Loucy (cell line): ENCODE measurements at regions not wholly inside any gene's neighbourhood (a gene's known extent, or its start where the extent isn't known, plus 50 kb on each side); places are given as distances from the start of the nearest gene placed in this dataset.
A peak's percentile ranks its signal among the peaks of the same experiment; 100 is the strongest.

Experiments
- H2AFZ ChIP-seq: fragments of 200-600 bp; sonication (generic); 2 replicates; pipeline ENCODE4 v1.6.0; 2016; ENCODE audit warnings: antibody characterized with exemption, mild to moderate bottlenecking, low read length, moderate library complexity
- H3F3A ChIP-seq: fragments of 200-600 bp; 2 replicates; pipeline ENCODE4 v1.6.0; 2016; ENCODE audit warnings: antibody characterized with exemption, low read depth, mild to moderate bottlenecking
- H3K27me3 ChIP-seq: fragments of 200-600 bp; sonication (generic); 2 replicates; pipeline ENCODE4 v1.6.1; 2014; ENCODE audit warnings: low read length, mild to moderate bottlenecking; ENCODE audit not compliant: insufficient read depth, poor library complexity, severe bottlenecking
- H3K36me3 ChIP-seq: fragments of 200-600 bp; sonication (generic); 2 replicates; pipeline ENCODE4 v1.6.1; 2016; ENCODE audit warnings: low read length; ENCODE audit not compliant: insufficient read depth
- H3K4me1 ChIP-seq: fragments of 200-600 bp; sonication (generic); 2 replicates; pipeline ENCODE4 v1.5.1; 2014; ENCODE audit warnings: low read length, mild to moderate bottlenecking; ENCODE audit not compliant: insufficient read depth, poor library complexity, severe bottlenecking
- H3K4me2 ChIP-seq: fragments of 200-600 bp; sonication (generic); 2 replicates; pipeline ENCODE4 v1.6.0; 2014; ENCODE audit warnings: antibody characterized with exemption, low read length, low read depth, mild to moderate bottlenecking; ENCODE audit not compliant: poor library complexity, severe bottlenecking
- H3K4me3 ChIP-seq: fragments of 200-600 bp; sonication (generic); 2 replicates; pipeline ENCODE4 v1.5.1; 2014; ENCODE audit warnings: low read length, mild to moderate bottlenecking, mixed read lengths; ENCODE audit not compliant: poor library complexity, severe bottlenecking
- H3K79me2 ChIP-seq: fragments of 200-600 bp; sonication (generic); 2 replicates; pipeline ENCODE4 v1.6.1; 2014; ENCODE audit warnings: low read length; ENCODE audit not compliant: insufficient read depth
- H3K9ac ChIP-seq: fragments of 200-600 bp; sonication (generic); 2 replicates; pipeline ENCODE4 v1.6.0; 2014; ENCODE audit warnings: mild to moderate bottlenecking, low read depth, low read length, moderate library complexity; ENCODE audit not compliant: poor library complexity, severe bottlenecking
- H3K9me2 ChIP-seq: fragments of 200-600 bp; sonication (generic); replicated peaks from 2 replicates; pipeline ENCODE4 v1.6.1; 2016; ENCODE audit warnings: low read depth, low read length, mixed read lengths
- H3K9me3 ChIP-seq: fragments of 200-600 bp; sonication (generic); 2 replicates; pipeline ENCODE4 v1.6.1; 2014; ENCODE audit warnings: mild to moderate bottlenecking, antibody characterized with exemption, low read length, low read depth; ENCODE audit not compliant: insufficient read depth
- H4K20me1 ChIP-seq: fragments of 200-600 bp; sonication (generic); 2 replicates; pipeline ENCODE4 v1.6.0; 2014; ENCODE audit warnings: antibody characterized with exemption, low read length, mild to moderate bottlenecking; ENCODE audit not compliant: insufficient read depth, poor library complexity, severe bottlenecking
- EZH2phosphoT487 ChIP-seq: fragments of 200-600 bp; IDR thresholded peaks from 2 replicates; pipeline ENCODE4 v1.6.1; 2018; ENCODE audit warnings: antibody characterized with exemption, mild to moderate bottlenecking, moderate library complexity, borderline replicate concordance
- TF ChIP-seq, protein P1 (sequence below): fragments of 200-600 bp; sonication (generic); conservative IDR thresholded peaks from 2 replicates; pipeline ENCODE4 v1.5.1; 2014; ENCODE audit warnings: mild to moderate bottlenecking, antibody characterized with exemption, low read length

DNA sequence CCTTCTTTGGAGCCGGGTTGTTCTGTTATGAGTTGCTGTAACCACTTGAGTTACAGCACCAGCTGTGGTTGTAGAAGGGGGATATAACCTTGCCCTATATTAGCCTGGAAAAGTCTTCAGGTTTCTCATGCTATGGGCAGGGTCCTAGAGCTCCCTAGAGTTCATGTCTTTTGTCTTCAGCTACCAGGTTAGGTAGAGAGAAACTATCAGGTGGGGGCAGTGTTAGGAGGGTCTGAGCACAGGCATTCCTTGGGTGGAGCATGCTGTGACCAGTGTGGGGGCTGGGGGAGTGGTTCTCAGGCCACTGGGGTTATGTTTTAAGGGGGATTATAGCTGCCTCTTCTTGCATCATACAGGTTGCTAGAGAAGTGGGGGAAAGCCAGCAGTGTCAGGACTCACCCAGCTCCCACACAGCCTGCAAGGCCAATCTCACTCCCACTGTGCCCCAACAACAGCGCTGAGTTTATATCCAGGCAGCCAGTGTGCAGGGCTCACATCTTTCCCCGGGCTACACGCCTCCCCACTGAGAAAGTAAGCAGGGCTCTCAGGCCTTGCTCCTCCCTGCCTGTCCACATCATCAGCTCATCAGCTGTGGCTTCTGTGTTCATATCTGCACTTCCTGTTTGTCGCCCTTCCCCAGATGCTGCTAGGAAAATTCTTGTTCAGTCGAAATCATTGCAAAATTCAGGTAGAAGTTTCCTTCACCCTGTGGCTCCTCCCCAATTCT, 133.8 kb upstream of the NRXN1 start:
- peaks cover 11% of the 10 kb centered on the region for H3K4me1 ChIP-seq
- no peaks in the 10 kb centered on the region for H3F3A ChIP-seq
- H4K20me1 ChIP-seq, result no peaks in the 10 kb centered on the region
- H3K4me2 ChIP-seq, result no peak overlapping the region
- peak overlapping the region; percentile 71 for H2AFZ ChIP-seq
- H3K9me2 ChIP-seq, result no peaks in the 10 kb centered on the region
- TF ChIP-seq EZH2phosphoT487, result no peak
- TF ChIP-seq, protein P1, sequence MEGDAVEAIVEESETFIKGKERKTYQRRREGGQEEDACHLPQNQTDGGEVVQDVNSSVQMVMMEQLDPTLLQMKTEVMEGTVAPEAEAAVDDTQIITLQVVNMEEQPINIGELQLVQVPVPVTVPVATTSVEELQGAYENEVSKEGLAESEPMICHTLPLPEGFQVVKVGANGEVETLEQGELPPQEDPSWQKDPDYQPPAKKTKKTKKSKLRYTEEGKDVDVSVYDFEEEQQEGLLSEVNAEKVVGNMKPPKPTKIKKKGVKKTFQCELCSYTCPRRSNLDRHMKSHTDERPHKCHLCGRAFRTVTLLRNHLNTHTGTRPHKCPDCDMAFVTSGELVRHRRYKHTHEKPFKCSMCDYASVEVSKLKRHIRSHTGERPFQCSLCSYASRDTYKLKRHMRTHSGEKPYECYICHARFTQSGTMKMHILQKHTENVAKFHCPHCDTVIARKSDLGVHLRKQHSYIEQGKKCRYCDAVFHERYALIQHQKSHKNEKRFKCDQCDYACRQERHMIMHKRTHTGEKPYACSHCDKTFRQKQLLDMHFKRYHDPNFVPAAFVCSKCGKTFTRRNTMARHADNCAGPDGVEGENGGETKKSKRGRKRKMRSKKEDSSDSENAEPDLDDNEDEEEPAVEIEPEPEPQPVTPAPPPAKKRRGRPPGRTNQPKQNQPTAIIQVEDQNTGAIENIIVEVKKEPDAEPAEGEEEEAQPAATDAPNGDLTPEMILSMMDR, result no peak
- no peaks in the 10 kb centered on the region for H3K36me3 ChIP-seq
- no peaks in the 10 kb centered on the region for H3K27me3 ChIP-seq
- no peak overlapping the region for H3K4me3 ChIP-seq
- H3K9me3 ChIP-seq, result no peaks in the 10 kb centered on the region
- no peaks in the 10 kb centered on the region for H3K79me2 ChIP-seq
- no peak overlapping the region for H3K9ac ChIP-seq

DNA sequence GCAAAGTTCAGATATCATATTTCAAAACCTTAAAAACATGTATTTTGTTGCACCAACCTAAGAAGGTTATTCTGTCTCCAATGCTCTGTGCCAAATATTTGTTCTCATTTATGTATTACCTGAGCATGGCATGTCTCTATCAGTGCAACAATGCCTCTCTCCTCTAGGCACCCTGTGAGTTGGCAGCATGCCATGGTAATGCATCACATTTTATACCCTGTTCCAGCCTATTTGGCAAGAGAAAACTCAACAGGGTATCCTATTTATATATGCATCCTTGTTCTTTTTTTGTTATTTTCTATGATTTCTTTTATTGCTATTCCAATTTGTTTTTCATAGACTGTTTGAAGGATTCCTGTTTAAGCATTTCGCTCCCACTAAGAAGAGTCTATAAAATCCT, 126.3 kb upstream of the NRXN1 start:
- no peaks in the 10 kb centered on the region for H3K9me3 ChIP-seq
- H3K27me3 ChIP-seq, result no peaks in the 10 kb centered on the region
- no peaks in the 10 kb centered on the region for H3K36me3 ChIP-seq
- H3K9ac ChIP-seq, result no peak overlapping the region
- no peaks in the 10 kb centered on the region for H3K9me2 ChIP-seq
- H3K4me3 ChIP-seq, result no peak overlapping the region
- H3K4me1 ChIP-seq, result no peaks in the 10 kb centered on the region
- H3K4me2 ChIP-seq, result no peak overlapping the region
- no peaks in the 10 kb centered on the region for H4K20me1 ChIP-seq
- TF ChIP-seq, protein P1, result no peak
- no peak for TF ChIP-seq EZH2phosphoT487
- H3K79me2 ChIP-seq, result no peaks in the 10 kb centered on the region
- H3F3A ChIP-seq, result no peaks in the 10 kb centered on the region
- H2AFZ ChIP-seq, result no peak overlapping the region

DNA sequence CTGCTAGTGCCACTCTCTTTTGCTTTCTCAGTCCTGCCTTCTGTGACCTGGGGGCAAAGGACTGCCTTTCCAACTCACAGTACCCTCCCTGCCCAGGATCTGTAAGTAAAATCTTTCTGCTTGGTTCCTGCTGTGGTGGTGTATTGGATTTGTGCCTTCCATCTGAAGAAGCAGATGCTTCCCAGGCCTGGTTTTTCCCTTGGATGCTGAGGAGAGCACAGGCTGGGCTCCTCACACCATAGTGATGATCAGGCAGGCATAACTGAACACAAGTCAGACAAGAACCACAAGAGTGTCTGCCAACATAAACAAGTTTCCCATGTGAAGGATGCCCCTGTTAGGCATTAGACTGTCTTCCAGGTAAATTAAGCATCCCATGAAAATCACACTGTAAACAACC, 121.3 kb upstream of the NRXN1 start:
- H3K4me2 ChIP-seq, result no peak overlapping the region
- H3K9me3 ChIP-seq, result no peaks in the 10 kb centered on the region
- H2AFZ ChIP-seq, result no peak overlapping the region
- H3K36me3 ChIP-seq, result no peaks in the 10 kb centered on the region
- H4K20me1 ChIP-seq, result no peaks in the 10 kb centered on the region
- no peak overlapping the region for H3K4me3 ChIP-seq
- H3K4me1 ChIP-seq, result no peaks in the 10 kb centered on the region
- H3F3A ChIP-seq, result no peaks in the 10 kb centered on the region
- TF ChIP-seq, protein P1, result no peak
- TF ChIP-seq EZH2phosphoT487, result no peak
- H3K9ac ChIP-seq, result no peak overlapping the region
- H3K27me3 ChIP-seq, result no peaks in the 10 kb centered on the region
- H3K79me2 ChIP-seq, result no peaks in the 10 kb centered on the region
- H3K9me2 ChIP-seq, result no peaks in the 10 kb centered on the region
